Transverse colon (tissue), 4 donors: ENCODE measurements at regions not wholly inside any gene's neighbourhood (a gene's known extent, or its start where the extent isn't known, plus 50 kb on each side); places are given as distances from the start of the nearest gene placed in this dataset.

Experiments
- EP300 ChIP-seq: sonication (generic); formaldehyde crosslinking; IDR thresholded peaks from one replicate; pipeline ENCODE4 v1.6.1; 2017; ENCODE audit warnings: antibody characterized with exemption, low read depth
- POLR2A ChIP-seq: fragments of 450-650 bp; IDR thresholded peaks from one replicate; pipeline ENCODE4 v1.6.1; 2016; ENCODE audit warnings: antibody characterized with exemption, mild to moderate bottlenecking, moderate library complexity
- POLR2AphosphoS5 ChIP-seq, 3 donors: sonication (generic); formaldehyde crosslinking; IDR thresholded peaks; one replicate each; pipeline ENCODE4 v1.6.1; 2016; ENCODE audit warnings: antibody characterized with exemption in 3 of 3
- TF ChIP-seq, protein P1 (sequence below), 5 experiments: fragments of 200-600 bp in 3 of 5; fragments of 450-650 bp in 2 of 5; sonication (generic) in 3 of 5; IDR thresholded peaks; 1 replicate in 2 of 5; 2 replicates in 3 of 5; pipeline ENCODE4 v1.5.1; 2016 to 2017; ENCODE audit warnings: antibody characterized with exemption in 5 of 5, inconsistent platforms in 3 of 5, mild to moderate bottlenecking in 2 of 5, moderate library complexity in 1 of 5

DNA sequence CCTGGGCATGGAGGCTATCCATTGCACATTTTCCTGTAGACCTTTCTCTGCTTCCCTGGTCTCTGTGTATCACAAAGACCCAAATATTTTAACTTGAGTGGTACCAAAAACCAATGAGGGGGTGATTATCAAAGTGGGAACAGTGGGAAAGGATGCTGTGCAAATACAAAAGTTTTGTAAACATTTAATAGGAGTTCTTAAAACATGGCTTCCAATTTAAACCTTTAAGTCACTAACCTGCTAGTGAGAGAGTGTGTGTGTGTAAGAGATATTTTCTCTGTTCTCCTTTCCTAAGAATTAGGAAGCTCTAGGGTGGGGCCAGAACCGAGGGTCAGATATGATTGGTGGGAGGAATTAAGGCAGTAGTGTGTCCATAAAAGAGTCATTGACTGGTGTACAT is 64.5 kb upstream of the ARHGAP5 start:
- no peak for TF ChIP-seq POLR2AphosphoS5 (IDR thresholded peaks at IDR 0.05)
- TF ChIP-seq, protein P1, sequence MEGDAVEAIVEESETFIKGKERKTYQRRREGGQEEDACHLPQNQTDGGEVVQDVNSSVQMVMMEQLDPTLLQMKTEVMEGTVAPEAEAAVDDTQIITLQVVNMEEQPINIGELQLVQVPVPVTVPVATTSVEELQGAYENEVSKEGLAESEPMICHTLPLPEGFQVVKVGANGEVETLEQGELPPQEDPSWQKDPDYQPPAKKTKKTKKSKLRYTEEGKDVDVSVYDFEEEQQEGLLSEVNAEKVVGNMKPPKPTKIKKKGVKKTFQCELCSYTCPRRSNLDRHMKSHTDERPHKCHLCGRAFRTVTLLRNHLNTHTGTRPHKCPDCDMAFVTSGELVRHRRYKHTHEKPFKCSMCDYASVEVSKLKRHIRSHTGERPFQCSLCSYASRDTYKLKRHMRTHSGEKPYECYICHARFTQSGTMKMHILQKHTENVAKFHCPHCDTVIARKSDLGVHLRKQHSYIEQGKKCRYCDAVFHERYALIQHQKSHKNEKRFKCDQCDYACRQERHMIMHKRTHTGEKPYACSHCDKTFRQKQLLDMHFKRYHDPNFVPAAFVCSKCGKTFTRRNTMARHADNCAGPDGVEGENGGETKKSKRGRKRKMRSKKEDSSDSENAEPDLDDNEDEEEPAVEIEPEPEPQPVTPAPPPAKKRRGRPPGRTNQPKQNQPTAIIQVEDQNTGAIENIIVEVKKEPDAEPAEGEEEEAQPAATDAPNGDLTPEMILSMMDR (IDR thresholded peaks at IDR 0.05): no peak
- no peak for TF ChIP-seq POLR2A
- no peak for TF ChIP-seq EP300
